Fibroblast of upper back skin (primary cell): ENCODE measurements at regions not wholly inside any gene's neighbourhood (a gene's known extent, or its start where the extent isn't known, plus 50 kb on each side); places are given as distances from the start of the nearest gene placed in this dataset.

ENCODE experiments used
- DNase-seq: peaks from one replicate; pipeline ENCODE4 v3.0.0-alpha.2; 2013

GRCh38 chr6:117169064-117169665, 96.2 kb upstream of the VGLL2 start:
- no peak for DNase-seq

- no peak for DNase-seq
These were observed 95.5 kb upstream of the VGLL2 start for GRCh38 chr6:117169781-117170281.

- DNase-seq, result no peak
These were observed 90.5 kb upstream of the VGLL2 start for GRCh38 chr6:117174835-117175360.

- DNase-seq, result no peak
These were observed 76.6 kb upstream of the VGLL2 start for GRCh38 chr6:117188627-117189201.

GRCh38 chr6:117191009-117191408, 74.3 kb upstream of the VGLL2 start:
- DNase-seq, result no peak

- no peak for DNase-seq
These were observed 73.9 kb upstream of the VGLL2 start for GRCh38 chr6:117191448-117191847.

- DNase-seq, result no peak
These were observed 71.1 kb upstream of the VGLL2 start for GRCh38 chr6:117194271-117194670.

- DNase-seq, result no peak
These were observed 70.4 kb upstream of the VGLL2 start for GRCh38 chr6:117194978-117195377.

- DNase-seq, result no peak
These were observed 69.6 kb upstream of the VGLL2 start for GRCh38 chr6:117195728-117196127.

- DNase-seq, result no peak
These were observed 65.3 kb upstream of the VGLL2 start for GRCh38 chr6:117200067-117200466.

- DNase-seq, result no peak
These were observed 60.5 kb upstream of the VGLL2 start for GRCh38 chr6:117204903-117205302.

GRCh38 chr6:117205876-117206275, 59.5 kb upstream of the VGLL2 start:
- no peak for DNase-seq

GRCh38 chr6:117206522-117206921, 58.8 kb upstream of the VGLL2 start:
- no peak for DNase-seq

GRCh38 chr6:117206944-117207687, 58.2 kb upstream of the VGLL2 start:
- no peak for DNase-seq

GRCh38 chr6:117210279-117210678, 55.1 kb upstream of the VGLL2 start:
- DNase-seq, result no peak

- DNase-seq, result no peak
These were observed 49.8 kb upstream of the VGLL2 start for GRCh38 chr6:117215353-117216090.
